GM13976 (cell line): ENCODE measurements at regions not wholly inside any gene's neighbourhood (a gene's known extent, or its start where the extent isn't known, plus 50 kb on each side); places are given as distances from the start of the nearest gene placed in this dataset.

Experiments used
- DNase-seq: peaks from one replicate; pipeline ENCODE4 v3.0.0; 2012; ENCODE audit warnings: low spot score
- CTCF ChIP-seq: IDR thresholded peaks from 2 replicates; pipeline ENCODE4 v1.5.1; 2012; ENCODE audit warnings: borderline replicate concordance, mild to moderate bottlenecking; ENCODE audit not compliant: insufficient read depth; ENCODE audit errors: extremely low read depth, missing control alignments, control extremely low read depth
- in situ Hi-C: fragments of 300-500 bp; cut with MboI; formaldehyde crosslinking; loops from one replicate; pipeline ENCODE4 v1.12.0; 2022; ENCODE audit warnings: low sequenced_read_pairs, mixed read lengths, inconsistent platforms; ENCODE audit not compliant: unreplicated experiment

- DNase-seq: no peak
- TF ChIP-seq CTCF: no peak
- in situ Hi-C loops: no loop called here
Observed at GRCh38 chr12:124172636-124173035, 122.3 kb upstream of the RFLNA start.

- in situ Hi-C loops: no loop called here
- no peak for TF ChIP-seq CTCF
- DNase-seq: no peak
Observed at GRCh38 chr12:124173692-124174091, 121.2 kb upstream of the RFLNA start.

- TF ChIP-seq CTCF: no peak
- DNase-seq: no peak
- in situ Hi-C loops: no loop called here
Observed at GRCh38 chr12:124174451-124175348, 120.2 kb upstream of the RFLNA start.

- TF ChIP-seq CTCF: no peak
- in situ Hi-C loops: no loop called here
- DNase-seq: no peak
Observed at GRCh38 chr12:124175704-124176103, 119.2 kb upstream of the RFLNA start.

- no peak for TF ChIP-seq CTCF
- in situ Hi-C loops: no loop called here
- DNase-seq: no peak
Observed at GRCh38 chr12:124177276-124177950, 117.5 kb upstream of the RFLNA start.

GRCh38 chr12:124177951-124178316 is 117.0 kb upstream of the RFLNA start:
- in situ Hi-C loops: no loop called here
- no peak for DNase-seq

More at GRCh38 chr12:124177951-124178316, 117.0 kb upstream of the RFLNA start:
- TF ChIP-seq CTCF: no peak
